Epithelial cell of proximal tubule (primary cell): ENCODE measurements at regions not wholly inside any gene's neighbourhood (a gene's known extent, or its start where the extent isn't known, plus 50 kb on each side); places are given as distances from the start of the nearest gene placed in this dataset.
"Not testable (repeated sequence)": the region's sequence is repeated elsewhere in the genome, so short reads cannot be mapped to it uniquely, and the experiment has no call there.

Experiments used
- DNase-seq: peaks from one replicate; pipeline ENCODE4 v3.0.0-alpha.2; 2011; ENCODE audit warnings: low read depth
- H3K4me3 ChIP-seq: 2 replicates; pipeline ENCODE4 v1.5.1; 2011; ENCODE audit warnings: low read depth, mild to moderate bottlenecking, low read length
- TF ChIP-seq, protein P1 (sequence below): conservative IDR thresholded peaks from 2 replicates; pipeline ENCODE4 v1.5.1; 2012; ENCODE audit warnings: low read depth, mild to moderate bottlenecking, low read length

DNA sequence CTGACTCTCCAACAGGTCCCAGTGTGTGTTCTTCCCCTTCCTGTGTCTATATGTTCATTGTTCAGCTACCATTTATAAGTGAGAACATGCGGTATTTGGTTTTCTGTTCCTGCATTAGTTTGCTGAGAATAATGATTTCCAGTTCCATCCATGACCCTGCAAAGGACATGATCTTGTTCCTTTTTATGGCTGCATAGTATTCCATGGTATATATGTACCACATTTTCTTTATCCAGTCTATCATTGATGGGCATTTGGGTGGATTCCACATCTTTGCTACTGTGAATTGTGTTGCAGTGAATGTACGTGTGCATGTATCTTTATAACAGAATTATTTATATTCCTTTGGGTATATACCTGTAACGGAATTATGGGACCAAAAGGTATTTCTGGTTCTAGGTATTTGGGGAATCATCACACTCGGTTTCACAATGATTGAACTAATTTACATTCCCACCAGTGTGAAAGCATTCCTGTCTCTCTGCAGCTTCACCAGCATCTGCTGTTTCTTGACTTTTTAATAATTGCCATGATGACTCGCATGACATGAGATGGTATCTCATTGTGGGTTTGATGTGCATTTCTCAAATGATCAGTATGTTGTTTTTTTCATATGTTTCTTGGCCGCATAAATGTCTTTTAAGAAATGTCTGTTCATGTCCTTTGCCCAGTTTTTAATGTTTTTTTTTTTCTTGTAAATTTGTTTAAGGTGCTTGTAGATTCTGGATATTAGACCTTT, 60.2 kb downstream of the LSMEM1 start:
- no peak for DNase-seq
- no peak overlapping the region for H3K4me3 ChIP-seq
- TF ChIP-seq, protein P1, sequence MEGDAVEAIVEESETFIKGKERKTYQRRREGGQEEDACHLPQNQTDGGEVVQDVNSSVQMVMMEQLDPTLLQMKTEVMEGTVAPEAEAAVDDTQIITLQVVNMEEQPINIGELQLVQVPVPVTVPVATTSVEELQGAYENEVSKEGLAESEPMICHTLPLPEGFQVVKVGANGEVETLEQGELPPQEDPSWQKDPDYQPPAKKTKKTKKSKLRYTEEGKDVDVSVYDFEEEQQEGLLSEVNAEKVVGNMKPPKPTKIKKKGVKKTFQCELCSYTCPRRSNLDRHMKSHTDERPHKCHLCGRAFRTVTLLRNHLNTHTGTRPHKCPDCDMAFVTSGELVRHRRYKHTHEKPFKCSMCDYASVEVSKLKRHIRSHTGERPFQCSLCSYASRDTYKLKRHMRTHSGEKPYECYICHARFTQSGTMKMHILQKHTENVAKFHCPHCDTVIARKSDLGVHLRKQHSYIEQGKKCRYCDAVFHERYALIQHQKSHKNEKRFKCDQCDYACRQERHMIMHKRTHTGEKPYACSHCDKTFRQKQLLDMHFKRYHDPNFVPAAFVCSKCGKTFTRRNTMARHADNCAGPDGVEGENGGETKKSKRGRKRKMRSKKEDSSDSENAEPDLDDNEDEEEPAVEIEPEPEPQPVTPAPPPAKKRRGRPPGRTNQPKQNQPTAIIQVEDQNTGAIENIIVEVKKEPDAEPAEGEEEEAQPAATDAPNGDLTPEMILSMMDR: no peak

DNA sequence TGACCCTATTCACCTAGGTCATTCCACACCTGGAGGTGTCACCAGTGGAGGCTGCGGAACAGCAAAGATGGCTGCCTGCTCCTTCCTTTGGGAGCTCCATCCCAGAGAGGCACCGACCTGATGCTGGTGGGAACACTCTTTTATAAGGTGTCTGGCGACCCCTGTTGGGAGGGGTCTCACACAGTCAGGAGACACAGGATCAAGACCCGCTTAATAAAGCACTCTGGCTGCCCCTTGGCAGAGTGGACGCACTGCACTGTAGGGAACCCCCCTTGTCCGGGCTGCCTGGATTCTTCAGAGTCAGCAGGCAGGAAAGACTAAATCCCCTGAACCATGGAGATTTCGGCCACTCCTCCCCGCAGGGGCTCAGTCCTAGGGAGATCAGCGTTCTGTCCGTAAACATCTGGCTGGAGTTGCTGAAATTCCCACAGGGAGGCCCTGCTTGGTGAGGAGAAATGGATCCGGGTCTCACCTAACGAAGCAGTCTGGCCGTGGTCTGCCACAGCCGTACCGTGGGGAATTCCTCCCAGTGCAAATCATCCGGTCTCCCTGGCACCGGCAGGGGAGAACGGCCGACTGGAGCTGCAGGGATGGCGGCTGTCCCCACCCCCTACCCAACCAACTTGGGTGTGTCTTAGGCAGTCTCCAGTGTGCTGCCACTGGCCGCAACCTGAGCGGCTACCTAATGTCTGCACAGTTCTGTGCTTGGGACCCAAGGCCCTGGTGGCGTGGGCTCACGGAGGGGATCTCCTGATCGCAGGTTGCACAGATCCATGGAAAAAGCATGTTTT, 66.1 kb downstream of the LSMEM1 start:
- DNase-seq: no peak
- TF ChIP-seq, protein P1: peak; percentile 3
- no peak overlapping the region for H3K4me3 ChIP-seq

DNA sequence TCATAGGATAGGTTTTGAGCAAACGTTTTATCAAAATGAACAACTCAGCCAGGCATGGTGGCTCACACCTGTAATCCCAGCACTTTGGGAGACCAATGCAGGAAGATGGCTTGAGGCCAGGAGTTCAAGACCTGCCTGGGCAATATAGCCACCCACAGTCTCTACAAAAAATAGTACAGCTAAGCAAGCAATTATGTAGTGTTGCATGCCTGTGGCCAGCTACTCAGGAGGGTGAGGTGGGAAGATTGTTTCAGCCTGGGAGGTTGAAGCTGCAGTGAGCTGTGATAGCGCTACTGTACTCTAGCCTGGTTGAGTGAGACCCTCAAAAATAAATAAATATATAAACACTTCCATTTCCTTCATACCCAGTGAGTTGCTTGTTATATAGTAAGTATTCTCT, 67.1 kb downstream of the LSMEM1 start:
- no peak for DNase-seq
- TF ChIP-seq, protein P1: no peak
- no peak overlapping the region for H3K4me3 ChIP-seq

DNA sequence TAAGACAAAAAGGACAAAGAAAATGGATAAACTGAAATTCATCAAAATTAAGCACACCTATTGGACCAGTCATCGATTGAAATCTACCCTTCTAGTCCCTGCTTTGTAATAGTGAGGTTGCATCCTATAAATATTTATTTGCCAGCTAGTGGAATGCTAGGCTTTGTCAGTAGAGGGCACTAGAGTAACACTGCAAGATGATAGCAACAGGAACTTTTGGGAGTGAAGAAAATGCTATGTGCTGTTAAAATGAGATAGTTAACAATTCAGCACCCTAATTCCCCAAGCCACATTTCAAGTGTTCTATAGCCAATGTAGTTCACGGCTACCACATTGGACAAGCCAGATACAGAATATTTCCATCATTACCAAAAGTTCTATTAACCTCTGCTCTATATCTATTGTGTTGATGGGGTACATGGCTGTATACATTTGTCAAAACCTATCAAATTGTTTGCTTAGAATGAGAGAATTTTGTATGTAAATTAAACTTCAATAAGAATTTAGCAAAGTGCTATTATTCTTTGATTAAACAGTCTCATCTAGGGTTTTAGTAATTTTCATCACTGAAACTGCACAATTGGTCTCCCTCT, 69.8 kb downstream of the LSMEM1 start:
- H3K4me3 ChIP-seq: no peak overlapping the region
- TF ChIP-seq, protein P1: peak; percentile 98
- no peak for DNase-seq

DNA sequence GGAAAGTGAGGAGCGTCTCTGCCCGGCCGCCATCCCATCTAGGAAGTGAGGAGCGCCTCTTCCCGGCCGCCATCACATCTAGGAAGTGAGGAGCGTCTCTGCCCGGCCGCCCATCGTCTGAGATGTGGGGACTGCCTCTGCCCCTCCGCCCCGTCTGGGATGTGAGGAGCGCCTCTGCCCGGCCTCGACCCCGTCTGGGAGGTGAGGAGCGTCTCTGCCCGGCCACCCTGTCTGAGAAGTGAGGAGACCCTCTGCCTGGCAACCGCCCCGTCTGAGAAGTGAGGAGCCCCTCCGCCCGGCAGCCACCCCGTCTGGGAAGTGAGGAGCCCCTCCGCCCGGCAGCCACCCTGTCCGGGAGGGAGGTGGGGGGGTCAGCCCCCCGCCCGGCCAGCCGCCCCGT, 70.7 kb downstream of the LSMEM1 start:
- not testable (repeated sequence) for DNase-seq

DNA sequence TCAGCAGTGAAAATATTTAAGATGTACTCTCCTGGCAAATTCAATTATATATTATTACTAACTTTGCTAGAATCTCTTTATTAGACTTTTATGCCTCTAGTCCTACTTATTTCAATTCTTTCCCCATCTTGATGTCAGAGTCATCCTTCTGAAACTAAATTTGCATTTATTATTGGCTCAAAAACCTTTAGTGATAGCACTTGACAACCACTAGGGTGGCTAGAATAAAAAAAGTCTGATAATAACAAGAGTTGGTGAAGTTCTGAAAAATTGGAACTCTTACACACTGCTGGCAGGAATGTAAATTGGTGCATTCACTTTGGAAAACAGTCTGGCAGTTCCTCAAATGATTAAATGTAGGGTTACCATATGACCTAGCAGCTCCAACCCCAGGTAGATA, 73.8 kb downstream of the LSMEM1 start:
- no peak for DNase-seq
- H3K4me3 ChIP-seq: no peak overlapping the region
- TF ChIP-seq, protein P1: peak; percentile 22

More for the DNA sequence above, 70.7 kb downstream of the LSMEM1 start:
- not testable (repeated sequence) for H3K4me3 ChIP-seq

DNA sequence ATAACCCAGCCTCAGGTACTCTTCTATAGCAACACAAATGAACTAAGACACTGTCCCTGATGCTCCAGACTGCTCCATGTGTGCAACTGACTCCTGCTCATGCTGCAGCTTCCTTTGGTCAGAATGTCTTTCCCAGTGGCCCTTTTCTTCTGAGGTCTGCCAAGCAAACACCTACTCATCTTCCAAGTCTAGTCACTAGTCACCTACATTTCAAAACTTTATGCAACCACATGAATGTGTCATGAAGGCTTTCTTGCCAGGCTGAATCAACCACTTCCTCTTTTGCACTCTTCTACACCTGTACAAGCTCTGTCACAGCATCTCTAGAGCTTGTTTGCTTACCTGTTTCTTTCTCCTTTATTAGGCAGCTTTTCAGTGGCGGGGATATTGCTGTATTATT, 75.8 kb downstream of the LSMEM1 start:
- TF ChIP-seq, protein P1: no peak
- H3K4me3 ChIP-seq: no peak overlapping the region
- no peak for DNase-seq
